Tibial nerve (tissue), 4 donors: ENCODE measurements at regions not wholly inside any gene's neighbourhood (a gene's known extent, or its start where the extent isn't known, plus 50 kb on each side); places are given as distances from the start of the nearest gene placed in this dataset.

Experiments
- CTCF ChIP-seq, 5 experiments: fragments of 200-600 bp in 3 of 5; fragments of 450-650 bp in 2 of 5; sonication (generic) in 3 of 5; IDR thresholded peaks; one replicate each; pipeline ENCODE4 v1.5.1; 2016 to 2019; ENCODE audit warnings: antibody characterized with exemption in 5 of 5, mild to moderate bottlenecking in 3 of 5, moderate library complexity in 2 of 5
- EP300 ChIP-seq, 2 donors: sonication (generic); formaldehyde crosslinking; IDR thresholded peaks; one replicate each; pipeline ENCODE4 v1.6.1; 2017; ENCODE audit warnings: antibody characterized with exemption in 2 of 2, mild to moderate bottlenecking in 1 of 2

GRCh38 chr16:8239443-8239842 is 350.9 kb downstream of the TMEM114 start:
- TF ChIP-seq CTCF (IDR thresholded peaks at IDR 0.05) = no peak
- TF ChIP-seq EP300 (IDR thresholded peaks at IDR 0.05) = no peak
